GM18519 (cell line): ENCODE measurements at regions not wholly inside any gene's neighbourhood (a gene's known extent, or its start where the extent isn't known, plus 50 kb on each side); places are given as distances from the start of the nearest gene placed in this dataset.

Source experiments
- ATAC-seq: cut with Tn5 transposase; IDR thresholded peaks from one replicate; pipeline ENCODE4 v1.9.1; 2021; ENCODE audit warnings: mild to moderate bottlenecking, moderate library complexity; ENCODE audit not compliant: unreplicated experiment, low FRiP score

DNA sequence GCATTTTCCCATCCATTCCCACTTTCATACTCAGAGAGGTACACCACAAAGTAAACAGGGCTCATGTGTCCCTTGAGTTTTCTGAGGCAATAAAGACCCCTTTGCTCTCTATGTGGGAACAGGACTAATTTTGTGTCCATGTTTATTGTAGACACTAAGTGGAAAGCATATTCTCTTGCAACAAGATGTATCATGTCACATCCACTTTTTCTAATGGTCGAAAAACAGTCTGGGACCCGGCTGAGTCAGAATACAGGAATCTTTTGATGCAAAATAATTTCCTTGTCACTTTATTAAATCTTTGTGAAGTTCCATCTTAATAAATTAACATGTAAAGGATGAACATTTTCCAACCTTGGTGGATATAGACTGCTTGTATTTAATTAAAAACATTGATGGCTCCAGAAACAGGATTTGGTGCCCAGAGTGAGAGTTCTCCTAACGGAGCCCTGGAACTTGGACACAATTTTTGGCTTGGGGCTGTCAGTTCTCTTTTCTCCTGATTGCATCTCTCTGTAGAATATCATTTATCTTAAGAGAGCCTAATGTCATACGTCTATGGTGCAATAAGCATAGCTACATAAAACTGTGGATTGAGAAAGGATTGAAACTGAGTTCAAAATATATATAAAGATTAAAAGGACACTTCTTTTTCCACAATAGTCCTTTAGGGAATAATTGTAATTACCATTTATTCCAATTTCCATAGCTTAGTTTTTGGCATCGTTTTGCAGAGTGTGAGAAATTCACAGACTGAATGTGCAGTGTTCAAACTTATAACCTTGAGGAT is 1116.7 kb upstream of the SEMA6A start:
- no peak for ATAC-seq

DNA sequence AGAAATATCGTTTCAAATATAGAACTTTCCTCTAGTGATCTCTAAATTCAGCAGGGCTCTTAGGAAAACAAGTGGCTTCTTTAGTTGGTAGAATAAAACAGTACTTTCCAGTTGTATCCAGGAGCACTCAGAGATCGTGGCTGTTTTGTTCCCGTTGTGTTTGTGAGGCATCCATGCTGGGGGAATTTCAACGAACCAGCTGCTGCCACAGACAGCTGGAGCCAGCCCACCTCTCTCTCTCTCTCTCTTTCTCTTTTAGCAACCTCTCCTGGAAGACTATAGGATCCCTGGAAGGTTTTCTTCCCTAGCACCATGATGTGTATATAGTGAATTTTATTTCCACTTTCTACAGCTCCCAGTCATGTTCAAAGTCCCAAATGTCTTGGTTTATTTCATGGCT is 1116.0 kb upstream of the SEMA6A start:
- ATAC-seq, result no peak

DNA sequence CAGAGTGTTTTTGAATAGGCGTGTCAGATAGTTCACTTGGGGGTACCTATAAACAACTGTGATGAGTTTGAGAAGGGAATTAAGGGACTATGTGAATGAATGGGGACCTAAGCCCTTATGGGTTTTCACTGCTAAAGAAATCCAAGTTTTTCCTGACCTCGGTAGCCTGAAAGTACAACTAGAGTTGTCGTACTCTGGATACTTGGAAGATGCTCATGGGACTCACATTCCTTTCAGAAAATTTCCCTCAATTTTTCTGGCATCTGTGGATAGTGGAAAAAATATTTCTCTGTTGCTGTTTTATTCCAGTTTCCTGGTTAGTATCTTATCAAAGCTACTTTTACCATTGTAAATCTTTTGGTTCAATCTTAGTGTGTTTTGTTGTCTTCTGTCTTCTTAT is 1112.3 kb upstream of the SEMA6A start:
- ATAC-seq, result no peak

DNA sequence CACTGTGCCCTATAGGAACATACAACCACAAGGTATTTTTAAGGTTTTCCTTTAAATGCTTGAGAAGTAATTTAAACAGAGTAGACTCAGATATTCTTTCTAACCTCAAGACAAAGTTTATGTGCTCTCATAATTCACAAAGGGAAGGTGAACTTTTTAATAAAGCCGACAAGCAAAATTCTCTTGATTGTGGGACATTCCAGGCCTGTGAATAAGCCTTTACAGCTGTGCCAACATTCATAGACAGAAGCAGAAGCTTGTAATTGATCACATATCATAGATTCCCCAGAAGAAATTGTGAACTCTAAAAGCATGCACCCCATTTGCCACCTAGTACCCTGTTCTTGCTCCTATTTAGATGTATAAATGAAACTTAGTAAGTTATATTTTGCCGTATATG is 1107.8 kb upstream of the SEMA6A start:
- no peak for ATAC-seq

DNA sequence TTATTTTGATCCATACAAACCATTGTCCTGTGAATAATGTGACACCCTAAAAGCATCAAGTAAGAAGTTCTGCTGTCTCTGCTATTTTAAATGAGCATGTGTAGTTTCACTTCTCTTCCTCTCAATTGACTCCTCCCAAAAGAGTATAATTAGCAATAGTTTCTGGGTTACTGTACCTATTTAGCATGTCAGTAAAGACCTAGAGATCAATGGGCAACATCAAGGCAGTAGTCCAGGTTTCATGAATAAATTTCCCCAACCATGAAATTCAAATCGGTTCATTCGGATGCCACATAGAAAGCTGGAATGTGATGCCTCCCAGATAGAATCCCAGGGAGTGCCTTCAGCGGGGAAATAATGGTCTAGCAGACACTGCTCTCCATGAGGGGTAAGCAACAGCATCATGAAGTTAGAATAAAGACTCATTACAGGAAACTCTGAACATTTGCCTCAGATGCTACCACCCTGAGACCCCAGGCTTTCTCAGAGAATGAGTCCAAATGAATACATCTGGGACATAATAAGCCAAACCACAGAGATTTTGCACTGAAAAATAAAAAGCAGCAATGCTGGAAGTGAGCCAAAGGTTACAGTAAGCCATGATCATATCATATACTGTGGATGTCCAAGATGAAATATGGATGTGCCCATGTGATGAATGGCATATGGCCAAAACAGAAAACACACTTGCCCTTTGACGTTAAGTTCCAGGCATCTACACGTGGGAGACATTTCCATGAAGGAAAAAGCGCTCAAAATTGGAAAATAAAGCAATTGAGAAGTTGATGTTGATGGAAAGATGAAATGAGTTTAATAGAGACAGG is 1107.0 kb upstream of the SEMA6A start:
- peak; percentile 88 for ATAC-seq

DNA sequence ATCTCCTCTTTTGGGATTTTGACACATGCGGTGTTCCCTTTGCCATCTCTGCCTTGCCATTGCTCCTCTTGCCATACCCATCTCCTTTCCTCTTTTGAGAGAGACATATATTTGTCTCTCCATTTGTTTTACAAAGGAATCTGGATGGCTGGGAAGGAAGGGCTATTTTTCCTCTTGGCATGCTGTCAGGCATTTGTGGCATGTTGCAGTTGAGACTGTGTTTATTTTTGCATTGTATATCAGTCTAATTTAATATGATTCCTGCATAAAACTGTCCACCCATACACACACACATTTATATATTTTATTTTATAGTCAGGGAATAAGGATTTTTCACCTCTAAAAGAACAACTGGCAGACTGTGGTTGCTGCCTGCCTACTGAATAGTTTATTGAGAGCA is 1105.8 kb upstream of the SEMA6A start:
- no peak for ATAC-seq

DNA sequence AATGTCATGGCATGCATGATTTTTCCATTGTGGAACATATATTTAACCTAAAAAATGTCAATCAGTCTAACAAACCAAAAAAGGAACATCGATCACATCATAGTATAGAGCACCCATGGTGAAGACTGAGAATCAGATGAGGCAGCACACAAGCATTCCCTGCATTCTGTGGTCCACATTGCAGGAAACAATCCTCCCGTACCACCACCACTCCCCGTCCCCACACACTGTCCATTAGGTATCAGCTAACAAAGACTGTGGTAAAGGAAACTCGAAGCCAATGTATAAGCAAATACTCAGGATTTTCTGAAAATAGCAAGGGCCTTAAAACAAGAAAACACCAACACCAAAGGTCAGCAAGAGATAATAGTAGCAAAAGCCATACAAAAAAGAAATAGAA is 1104.4 kb upstream of the SEMA6A start:
- no peak for ATAC-seq

DNA sequence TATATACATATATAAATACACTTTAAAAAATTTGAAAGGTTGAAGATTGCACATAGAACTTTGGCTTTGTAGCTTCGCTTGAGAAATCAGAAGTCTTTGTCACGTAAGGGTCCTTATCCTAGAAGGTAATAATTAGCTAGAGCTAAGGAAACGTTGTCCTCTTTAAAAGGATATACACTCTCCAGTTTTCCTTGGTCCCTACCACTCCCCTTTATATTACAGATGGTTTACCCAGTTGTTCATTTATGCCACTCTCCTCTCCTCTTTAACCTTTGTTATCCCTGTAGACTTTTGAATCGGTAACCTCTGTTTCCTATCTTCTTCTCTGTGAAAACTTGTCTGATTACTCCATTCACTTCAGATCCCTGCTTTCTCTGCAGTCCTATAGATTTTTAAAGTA is 1101.0 kb upstream of the SEMA6A start:
- ATAC-seq, result no peak

DNA sequence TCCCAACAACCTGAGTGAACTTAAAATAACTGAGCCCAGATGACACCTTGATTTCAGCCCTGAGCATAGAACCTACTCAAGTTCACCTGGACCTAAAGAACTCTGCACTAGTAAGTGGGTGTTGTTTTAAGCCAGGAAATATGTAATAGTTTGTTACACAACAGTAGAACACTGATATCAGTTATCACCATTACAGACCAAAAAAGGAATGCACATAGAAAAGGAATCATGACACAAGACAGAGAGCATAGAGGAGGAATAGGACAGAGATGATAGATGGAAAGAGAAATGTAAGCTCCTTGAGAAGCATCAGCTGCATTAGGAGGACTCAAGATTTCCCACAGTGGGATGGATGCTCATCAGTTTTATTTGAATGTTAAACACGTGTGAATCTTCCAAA is 1096.9 kb upstream of the SEMA6A start:
- ATAC-seq, result no peak

DNA sequence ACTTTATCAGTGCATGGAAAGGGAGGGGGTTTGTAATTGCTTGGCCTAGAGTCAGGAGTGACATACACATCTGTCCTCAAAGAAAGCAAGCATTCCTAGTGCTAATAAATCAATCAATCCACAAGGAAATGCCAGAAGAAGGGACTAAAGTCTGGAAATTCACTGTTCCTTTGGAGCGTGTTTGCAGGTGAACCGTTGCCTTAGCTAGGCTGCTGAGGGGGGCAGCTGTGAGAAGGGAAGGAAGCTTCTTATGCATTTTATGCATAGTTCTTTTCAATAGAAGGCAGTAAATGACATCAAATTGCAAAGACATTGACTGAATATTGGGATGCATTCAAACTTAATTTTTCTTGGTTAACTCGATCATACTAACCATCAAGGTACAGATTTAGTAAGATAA is 1092.5 kb upstream of the SEMA6A start:
- no peak for ATAC-seq

DNA sequence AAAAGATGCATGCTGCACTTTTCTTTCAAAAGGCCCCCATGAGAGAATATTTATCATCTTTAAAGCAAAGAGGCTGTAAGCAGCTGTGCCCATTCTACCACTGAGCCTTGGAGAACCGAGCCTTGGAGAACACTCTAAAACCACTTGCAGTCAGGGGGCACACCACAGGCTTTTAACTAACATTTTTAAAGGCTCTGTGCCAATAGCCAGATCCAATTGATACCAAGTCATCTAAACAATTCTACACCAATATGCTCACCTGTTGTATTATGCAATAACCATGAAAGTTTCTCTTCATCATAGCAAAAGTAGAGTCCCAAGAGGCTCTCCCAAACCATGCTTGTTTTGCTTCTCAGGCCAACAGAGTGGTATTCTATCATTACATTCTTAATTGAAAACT is 1090.5 kb upstream of the SEMA6A start:
- ATAC-seq, result no peak

DNA sequence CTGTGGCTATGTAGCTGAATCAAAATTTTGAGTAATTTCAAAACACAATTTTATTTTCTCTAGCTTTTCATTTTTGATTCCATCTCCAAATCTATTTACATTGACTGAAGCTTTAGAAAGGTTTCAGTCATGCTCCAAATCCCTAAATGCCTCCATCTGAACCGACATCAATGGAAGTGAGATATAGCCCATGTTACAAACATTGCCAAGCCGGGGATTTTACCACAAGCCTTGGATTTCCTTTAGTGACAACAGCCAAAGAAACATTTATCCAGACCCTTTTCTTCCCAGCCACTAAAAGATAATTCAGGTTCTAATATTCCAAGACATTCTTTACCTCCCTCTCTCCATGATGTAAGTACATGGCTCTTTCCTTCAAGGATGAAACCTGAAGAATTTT is 1087.7 kb upstream of the SEMA6A start:
- no peak for ATAC-seq

DNA sequence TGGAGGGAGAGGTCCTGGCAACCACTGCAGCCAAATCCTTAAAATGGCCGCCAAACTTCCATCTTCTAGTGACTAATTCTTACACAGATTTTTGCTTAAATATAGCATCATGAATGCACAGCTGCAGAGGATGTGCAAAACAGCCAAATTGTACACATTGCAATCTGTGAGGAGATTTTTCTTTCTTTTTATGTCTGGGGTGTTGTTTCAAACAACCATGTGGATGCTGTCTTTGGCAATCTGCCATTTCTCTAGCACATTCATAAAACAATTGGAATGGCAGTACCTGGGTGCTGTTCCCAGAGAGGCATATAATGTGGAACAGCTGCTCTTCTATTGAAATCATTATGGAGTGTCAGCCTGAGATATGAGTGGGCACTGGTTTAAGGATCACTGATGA is 1082.9 kb upstream of the SEMA6A start:
- no peak for ATAC-seq

DNA sequence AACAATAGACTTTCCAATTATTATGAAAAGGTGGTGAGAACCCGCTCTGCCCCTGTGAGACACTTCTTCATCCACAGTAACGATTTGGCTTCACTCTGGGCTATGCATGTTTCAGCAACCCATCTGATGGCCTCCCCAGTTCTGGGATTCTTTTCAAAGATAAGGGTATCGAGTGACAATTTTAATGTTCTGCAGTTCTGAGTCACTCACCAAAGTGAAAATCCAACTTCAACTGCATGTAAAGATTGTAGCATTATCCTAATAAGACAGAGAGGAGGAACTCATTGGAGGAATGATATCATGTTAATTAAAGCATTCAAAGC is 1078.3 kb upstream of the SEMA6A start:
- no peak for ATAC-seq

DNA sequence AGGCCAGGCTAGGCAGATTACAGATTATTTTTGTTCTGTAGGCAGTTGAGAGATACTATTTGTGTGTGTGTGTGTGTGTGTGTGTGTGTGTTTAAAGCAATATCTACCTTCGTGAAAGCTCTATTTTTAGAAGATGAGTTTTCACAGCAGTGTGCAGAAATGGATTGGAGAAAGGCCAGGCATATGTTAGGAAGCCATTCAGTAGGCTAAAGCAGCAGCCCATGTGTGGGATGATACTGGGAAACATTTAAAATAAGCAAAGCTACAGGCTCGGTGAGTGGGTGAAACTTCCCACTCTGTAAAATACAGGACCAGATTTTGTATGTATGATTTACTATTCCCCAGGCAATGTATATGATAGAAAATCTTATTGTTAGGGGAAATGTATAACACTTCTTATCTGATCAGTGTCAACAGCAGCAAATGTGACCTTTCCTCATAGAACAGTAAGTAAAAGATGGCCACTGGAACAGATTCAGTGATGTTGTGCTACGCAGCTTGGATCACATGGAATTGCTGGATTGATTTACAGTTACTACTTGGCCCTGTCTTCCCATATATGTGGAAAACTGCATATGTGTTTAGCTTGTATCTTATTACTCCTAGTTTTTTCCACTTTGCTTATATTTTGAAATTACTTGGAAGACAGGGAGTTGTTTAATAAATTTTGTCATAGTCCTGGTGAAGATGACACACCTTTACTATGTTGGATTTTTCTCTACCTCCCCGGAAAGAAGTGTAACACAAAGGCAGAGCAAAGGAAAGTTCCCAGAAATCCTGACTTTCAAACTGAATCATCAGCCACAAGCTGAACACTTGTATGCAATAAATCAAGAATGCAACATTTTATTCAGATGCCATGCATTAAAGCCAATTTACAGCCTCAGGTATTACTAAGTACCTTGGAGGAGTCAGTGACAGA is 1077.7 kb upstream of the SEMA6A start:
- no peak for ATAC-seq

DNA sequence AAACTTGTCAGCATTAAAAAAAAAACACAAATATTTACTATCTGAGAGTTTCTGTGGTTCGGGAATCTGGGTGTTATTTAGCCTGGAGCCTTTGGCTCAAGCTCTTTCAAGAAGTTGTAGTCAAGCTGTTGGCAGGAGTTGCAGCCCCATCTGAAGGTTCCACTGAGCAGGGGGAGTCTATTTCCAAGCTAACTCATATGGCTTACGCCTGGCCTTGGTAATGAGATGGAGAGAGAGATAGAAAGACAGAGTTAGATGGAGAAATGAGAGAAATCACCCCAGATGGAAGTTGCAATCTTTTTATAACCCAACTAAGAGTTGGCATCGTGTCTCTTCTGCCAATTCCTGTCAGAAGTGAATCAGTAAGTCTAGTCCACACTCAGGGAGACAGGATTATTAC is 1075.2 kb upstream of the SEMA6A start:
- ATAC-seq, result no peak

DNA sequence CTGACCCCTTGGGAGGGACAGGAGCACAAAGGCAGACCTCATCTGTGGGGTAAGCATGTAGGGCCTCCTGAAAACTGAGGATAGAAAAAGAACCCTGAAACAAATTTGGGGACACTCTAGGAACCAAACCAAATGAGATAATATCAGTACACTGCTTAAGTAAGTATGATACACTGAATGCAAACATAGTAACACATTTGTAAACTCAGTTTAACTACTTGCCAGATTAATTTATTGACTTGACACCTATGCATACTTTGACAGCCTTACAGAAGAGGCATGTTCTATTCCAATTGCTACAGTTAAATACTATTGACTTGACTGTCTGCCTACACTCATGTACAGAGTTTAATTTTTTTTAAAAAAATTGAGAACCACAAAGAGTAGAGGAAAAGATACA is 1070.8 kb upstream of the SEMA6A start:
- no peak for ATAC-seq

DNA sequence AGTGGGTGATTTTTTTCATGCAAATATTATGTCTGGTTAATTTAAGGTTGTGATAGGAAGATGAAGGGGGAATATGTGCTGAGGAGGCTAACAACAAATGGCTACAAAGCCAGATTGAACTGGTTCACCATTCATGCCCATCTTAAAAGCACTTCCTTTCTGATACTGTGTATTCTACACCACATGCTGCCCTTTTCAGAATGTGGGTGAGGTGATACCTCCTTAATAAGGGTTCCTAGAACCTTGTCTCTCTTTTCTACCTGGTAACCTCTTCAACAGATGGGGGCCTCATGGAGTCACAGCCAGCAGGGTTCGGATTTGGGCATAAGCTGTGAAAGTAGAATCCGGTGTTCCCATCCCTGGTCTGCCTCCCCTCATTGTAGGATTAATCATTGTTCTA is 1064.0 kb upstream of the SEMA6A start:
- no peak for ATAC-seq

DNA sequence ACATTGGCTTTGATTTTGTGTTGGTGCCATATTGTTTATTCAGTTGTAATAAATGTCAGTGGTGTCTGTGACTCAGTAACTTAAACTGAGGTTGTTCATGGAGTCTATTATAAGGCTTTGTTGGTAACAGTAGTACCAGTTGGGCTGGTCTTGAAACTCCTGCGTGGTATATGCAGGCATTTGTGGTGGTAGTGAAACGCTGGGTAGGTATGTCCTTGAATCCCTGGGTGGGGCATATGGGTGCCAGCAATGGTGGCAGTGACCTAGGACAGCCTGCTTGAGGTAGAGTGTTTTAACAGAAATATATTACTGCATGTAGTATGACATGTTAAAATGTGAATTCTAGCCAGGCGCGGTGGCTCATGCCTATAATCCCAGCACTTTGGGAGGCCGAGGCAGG is 1058.5 kb upstream of the SEMA6A start:
- ATAC-seq, result no peak

DNA sequence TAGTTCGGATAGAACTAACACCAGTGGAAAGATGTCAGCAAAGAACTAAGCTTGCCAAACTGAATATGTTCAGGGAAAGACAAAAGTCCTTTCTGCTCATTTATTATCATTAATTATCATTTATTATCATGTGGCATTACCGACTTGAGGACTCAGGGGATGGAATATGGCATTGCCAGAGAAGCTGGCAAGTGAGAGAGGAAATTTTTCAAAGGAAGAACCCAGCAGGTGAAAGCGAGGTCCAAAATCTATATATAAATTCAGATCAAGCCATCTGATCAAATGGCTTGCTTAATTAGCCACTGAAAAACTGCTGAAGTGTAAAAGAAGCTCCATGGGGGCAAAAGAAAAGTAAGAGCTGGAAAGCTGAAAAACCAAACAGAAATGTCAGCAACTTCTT is 1049.6 kb upstream of the SEMA6A start:
- ATAC-seq, result no peak
